Esophagus muscularis mucosa (tissue), 4 donors: ENCODE measurements at regions not wholly inside any gene's neighbourhood (a gene's known extent, or its start where the extent isn't known, plus 50 kb on each side); places are given as distances from the start of the nearest gene placed in this dataset.

Experiments used
- DNase-seq: peaks from one replicate; pipeline ENCODE4 v3.0.0-alpha.2; 2017; ENCODE audit errors: extremely low spot score
- H3K27ac ChIP-seq, 4 donors: fragments of 200-600 bp; sonication (generic); replicated peaks in 1 of 4; 1 replicate in 3 of 4; 2 replicates in 1 of 4; pipeline ENCODE4 v1.5.1; 2016 to 2019; ENCODE audit warnings: mild to moderate bottlenecking in 1 of 4
- H3K27me3 ChIP-seq, 4 donors: fragments of 200-600 bp; sonication (generic); one replicate each; pipeline versions ENCODE4 v1.5.1 to v1.6.0; 2016 to 2019
- H3K36me3 ChIP-seq, 4 donors: fragments of 200-600 bp; sonication (generic); one replicate each; pipeline ENCODE4 v1.5.1; 2016 to 2019
- H3K4me1 ChIP-seq, 4 donors: fragments of 200-600 bp; sonication (generic); one replicate each; pipeline ENCODE4 v1.5.1; 2016 to 2019
- H3K4me3 ChIP-seq, 4 donors: fragments of 200-600 bp; sonication (generic); 1 replicate in 2 of 4; 2 replicates in 2 of 4; pipeline ENCODE4 v1.5.1; 2016 to 2019; ENCODE audit warnings: mild to moderate bottlenecking in 4 of 4, moderate library complexity in 1 of 4
- H3K9me3 ChIP-seq, 4 donors: fragments of 200-600 bp; sonication (generic); 1 replicate in 3 of 4; 2 replicates in 1 of 4; pipeline ENCODE4 v1.5.1; 2016 to 2019
- EP300 ChIP-seq: sonication (generic); formaldehyde crosslinking; IDR thresholded peaks from one replicate; pipeline ENCODE4 v1.6.1; 2017; ENCODE audit warnings: antibody characterized with exemption
- POLR2A ChIP-seq: fragments of 450-650 bp; IDR thresholded peaks from one replicate; pipeline ENCODE4 v1.6.1; 2017; ENCODE audit warnings: antibody characterized with exemption, moderate library complexity, mild to moderate bottlenecking, low read depth
- POLR2AphosphoS5 ChIP-seq, 2 donors: sonication (generic); formaldehyde crosslinking; IDR thresholded peaks; one replicate each; pipeline ENCODE4 v1.6.1; 2017; ENCODE audit warnings: antibody characterized with exemption in 2 of 2
- WGBS: methylation state at CpG from one replicate; pipeline ENCODE4 v1.1.5; 2018; 5-methylcytosine and 5-hydroxymethylcytosine counted together
- intact Hi-C: fragments of 100-400 bp; cut with DNase I; formaldehyde crosslinking; loops from one replicate; pipeline ENCODE4 v1.15.1; 2023
- TF ChIP-seq, protein P1 (sequence below), 3 experiments: fragments of 200-600 bp in 2 of 3; fragments of 450-650 bp in 1 of 3; sonication (generic) in 2 of 3; IDR thresholded peaks; one replicate each; pipeline ENCODE4 v1.5.1; 2017 to 2019; ENCODE audit warnings: antibody characterized with exemption in 3 of 3, mild to moderate bottlenecking in 2 of 3, moderate library complexity in 1 of 3

DNA sequence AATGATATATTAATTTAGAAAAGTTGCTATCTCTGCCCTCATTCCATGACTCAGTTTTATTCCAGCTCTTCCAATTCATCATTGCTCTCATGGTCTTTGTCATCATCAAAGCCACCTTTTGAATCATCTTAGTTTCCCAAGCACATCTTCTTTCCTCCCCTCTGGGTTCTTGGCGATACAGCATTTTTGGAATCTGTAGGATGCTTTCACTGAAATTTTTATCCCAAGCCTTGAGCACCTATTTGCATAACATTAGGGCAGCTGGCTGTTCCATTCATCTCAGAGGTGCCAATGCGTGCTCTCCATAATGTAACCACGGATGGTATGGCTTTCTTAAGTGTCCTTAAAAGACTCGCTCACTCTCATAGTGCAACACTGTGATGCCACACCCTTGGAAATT is 100.4 kb downstream of the SNX5 start:
- no peak for DNase-seq
- TF ChIP-seq POLR2A (no peak), EP300 (no peak), POLR2AphosphoS5 (IDR thresholded peaks at IDR 0.05) (no peak)
- TF ChIP-seq, protein P1, sequence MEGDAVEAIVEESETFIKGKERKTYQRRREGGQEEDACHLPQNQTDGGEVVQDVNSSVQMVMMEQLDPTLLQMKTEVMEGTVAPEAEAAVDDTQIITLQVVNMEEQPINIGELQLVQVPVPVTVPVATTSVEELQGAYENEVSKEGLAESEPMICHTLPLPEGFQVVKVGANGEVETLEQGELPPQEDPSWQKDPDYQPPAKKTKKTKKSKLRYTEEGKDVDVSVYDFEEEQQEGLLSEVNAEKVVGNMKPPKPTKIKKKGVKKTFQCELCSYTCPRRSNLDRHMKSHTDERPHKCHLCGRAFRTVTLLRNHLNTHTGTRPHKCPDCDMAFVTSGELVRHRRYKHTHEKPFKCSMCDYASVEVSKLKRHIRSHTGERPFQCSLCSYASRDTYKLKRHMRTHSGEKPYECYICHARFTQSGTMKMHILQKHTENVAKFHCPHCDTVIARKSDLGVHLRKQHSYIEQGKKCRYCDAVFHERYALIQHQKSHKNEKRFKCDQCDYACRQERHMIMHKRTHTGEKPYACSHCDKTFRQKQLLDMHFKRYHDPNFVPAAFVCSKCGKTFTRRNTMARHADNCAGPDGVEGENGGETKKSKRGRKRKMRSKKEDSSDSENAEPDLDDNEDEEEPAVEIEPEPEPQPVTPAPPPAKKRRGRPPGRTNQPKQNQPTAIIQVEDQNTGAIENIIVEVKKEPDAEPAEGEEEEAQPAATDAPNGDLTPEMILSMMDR (IDR thresholded peaks at IDR 0.05), result no peak
- Histone ChIP-seq H3K27ac (no peak overlapping the region), H3K9me3 (no peaks in the 10 kb centered on the region), H3K4me3 (no peak overlapping the region), H3K27me3 (no peaks in the 10 kb centered on the region), H3K4me1 (peaks cover 10 to 35% (median 24%) of the 10 kb centered on the region in 4 donors), H3K36me3 (no peaks in the 10 kb centered on the region)
- intact Hi-C loops, result no loop called here
- 92% methylated on average over 4 of the region's 4 CpGs for WGBS

DNA sequence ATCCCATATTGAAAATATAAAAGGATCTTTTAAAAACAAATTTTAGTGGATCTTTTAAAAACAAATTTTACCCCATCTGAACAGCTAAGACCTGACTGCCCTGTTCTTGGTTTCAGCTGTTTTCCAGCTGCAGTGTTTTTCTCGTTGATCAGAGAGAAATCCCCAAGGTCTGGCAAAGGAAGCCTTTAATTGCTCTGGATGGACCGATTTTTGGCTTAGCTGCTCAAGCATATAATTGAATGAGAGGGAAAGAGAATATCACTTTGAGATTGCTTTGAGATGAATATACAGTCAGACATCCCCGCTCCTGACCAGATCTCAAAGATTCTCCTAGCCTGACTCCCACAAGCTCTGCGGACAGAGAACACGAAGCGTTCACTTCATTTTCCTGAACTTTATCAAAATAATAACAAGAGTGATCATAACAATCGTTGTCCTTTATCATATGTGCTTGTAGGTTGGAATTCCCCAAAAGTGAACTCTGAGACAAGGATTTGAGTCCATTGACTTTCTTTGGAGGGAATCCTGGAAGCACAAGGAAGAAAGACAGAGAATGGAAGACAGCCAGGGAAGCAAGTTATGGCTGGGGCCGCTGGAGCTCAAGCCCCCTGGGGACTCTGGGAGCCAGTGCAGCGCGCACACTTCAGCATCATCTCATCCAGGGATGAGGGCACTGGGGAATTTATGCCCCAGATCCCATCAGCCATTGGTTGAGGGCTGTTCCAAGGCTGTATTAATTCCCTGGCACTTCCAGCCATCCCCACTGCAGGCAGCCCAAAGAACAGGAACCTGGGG is 101.3 kb downstream of the SNX5 start:
- peaks cover 13 to 36% (median 24%) of the 10 kb centered on the region in 4 donors for H3K4me1 ChIP-seq
- intact Hi-C loops, result no loop called here
- no peaks in the 10 kb centered on the region for H3K9me3 ChIP-seq
- DNase-seq, result no peak
- no peak for TF ChIP-seq EP300
- TF ChIP-seq POLR2A, result no peak
- no peak for TF ChIP-seq POLR2AphosphoS5 (IDR thresholded peaks at IDR 0.05)
- TF ChIP-seq, protein P1 (IDR thresholded peaks at IDR 0.05), result no peak
- WGBS, result 45% methylated on average over 10 of the region's 10 CpGs
- H3K36me3 ChIP-seq, result no peaks in the 10 kb centered on the region
- H3K27me3 ChIP-seq, result no peaks in the 10 kb centered on the region
- H3K4me3 ChIP-seq, result no peak overlapping the region
- peak overlapping the region in 1 of 4 donors; percentile 4 for H3K27ac ChIP-seq

DNA sequence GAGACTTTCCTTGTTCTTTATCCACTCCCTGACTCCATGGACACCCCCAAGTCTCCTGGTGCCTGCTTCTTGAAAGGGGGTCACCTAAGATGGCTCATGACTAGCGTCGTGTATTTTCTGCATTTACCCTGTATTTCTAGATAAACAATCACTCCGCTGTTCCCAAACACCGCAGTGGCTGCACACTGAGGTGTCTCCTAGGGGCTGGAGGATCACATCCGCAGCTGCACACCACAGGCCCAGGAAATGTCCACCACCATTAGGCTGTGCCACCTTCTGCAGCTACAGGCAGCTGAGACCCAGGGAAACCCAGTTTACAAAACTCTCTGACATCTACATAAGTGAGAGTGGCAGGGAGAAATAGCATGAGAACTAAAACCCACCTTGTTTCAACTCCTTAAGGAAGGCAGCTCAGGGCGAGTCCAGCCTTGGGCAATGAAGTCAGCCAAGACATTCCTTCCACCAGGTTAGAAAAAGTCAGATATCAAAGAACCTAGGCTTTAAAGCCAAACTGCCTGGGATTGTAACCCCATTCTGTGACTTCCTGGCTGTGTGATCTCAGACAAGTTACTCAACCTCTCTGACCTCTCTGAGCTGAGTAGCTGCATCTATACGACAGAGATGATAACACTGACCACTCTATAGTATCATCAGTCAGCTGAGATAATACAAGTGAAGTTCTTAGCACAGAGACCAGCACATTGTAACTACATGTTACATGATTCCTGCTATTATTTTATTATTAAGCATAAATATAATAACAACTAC is 102.2 kb downstream of the SNX5 start:
- 86% methylated on average over 7 of the region's 7 CpGs for WGBS
- TF ChIP-seq, protein P1 (IDR thresholded peaks at IDR 0.05), result no peak
- TF ChIP-seq EP300 (no peak), POLR2A (no peak), POLR2AphosphoS5 (IDR thresholded peaks at IDR 0.05) (no peak)
- no peaks in the 10 kb centered on the region for H3K27me3 ChIP-seq
- intact Hi-C loops, result no loop called here
- H3K36me3 ChIP-seq, result no peaks in the 10 kb centered on the region
- no peaks in the 10 kb centered on the region for H3K9me3 ChIP-seq
- H3K27ac ChIP-seq, result no peak overlapping the region
- peaks cover 13 to 36% (median 24%) of the 10 kb centered on the region in 4 donors for H3K4me1 ChIP-seq
- no peak overlapping the region for H3K4me3 ChIP-seq
- no peak for DNase-seq

DNA sequence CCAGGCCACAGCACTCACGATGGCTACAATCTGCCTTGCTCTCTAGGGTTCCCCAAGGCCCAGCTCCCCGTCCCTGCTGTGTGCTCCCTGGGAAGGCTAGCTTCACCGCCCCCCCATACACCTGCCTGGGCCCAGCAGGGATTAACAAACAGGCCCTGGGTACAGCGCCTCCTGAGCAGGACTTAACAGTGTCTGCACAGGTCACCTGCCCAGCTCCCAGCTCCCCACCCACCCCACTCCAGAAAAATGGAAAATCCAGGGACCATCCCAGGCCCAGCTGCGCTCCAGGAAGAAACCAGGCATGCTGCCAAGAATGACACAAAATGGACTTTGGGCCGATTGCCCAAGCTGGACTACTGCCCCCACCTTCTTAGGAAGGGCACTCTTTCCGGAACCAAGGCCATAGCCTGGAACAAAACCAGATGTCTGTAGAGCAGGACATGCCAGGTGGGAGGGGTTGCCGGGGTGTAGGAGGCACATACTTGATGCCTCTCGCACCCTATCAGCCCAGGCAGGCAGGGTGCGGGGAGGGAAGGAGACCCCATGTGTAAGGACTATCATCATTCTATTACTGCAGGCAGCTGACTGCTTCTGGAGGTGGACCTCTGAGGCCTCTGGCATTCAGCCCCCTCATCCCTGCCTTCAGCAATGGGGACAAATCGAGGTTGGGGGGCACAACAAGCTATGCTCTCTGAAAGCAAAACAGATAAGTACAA is 104.9 kb downstream of the SNX5 start:
- no peaks in the 10 kb centered on the region for H3K36me3 ChIP-seq
- no peaks in the 10 kb centered on the region for H3K9me3 ChIP-seq
- H3K27me3 ChIP-seq, result no peaks in the 10 kb centered on the region
- DNase-seq, result no peak
- WGBS, result 57% methylated on average over 7 of the region's 11 CpGs
- peak overlapping the region in 2 of 4 donors; percentile 31 to 36 for H3K27ac ChIP-seq
- H3K4me3 ChIP-seq, result no peak overlapping the region
- intact Hi-C loops, result no loop called here
- no peak for TF ChIP-seq POLR2A
- TF ChIP-seq EP300, result no peak
- TF ChIP-seq POLR2AphosphoS5 (IDR thresholded peaks at IDR 0.05), result peak; percentile 65 to 70
- TF ChIP-seq, protein P1 (IDR thresholded peaks at IDR 0.05), result no peak
- H3K4me1 ChIP-seq, result peaks cover 16 to 38% (median 31%) of the 10 kb centered on the region in 4 donors
